Activated CD8-positive, alpha-beta memory T cell treated with anti-CD3 and anti-CD28 coated beads, Interleukin-2, amount 50 U/mL, for 48 hours (primary cell): ENCODE measurements at regions not wholly inside any gene's neighbourhood (a gene's known extent, or its start where the extent isn't known, plus 50 kb on each side); places are given as distances from the start of the nearest gene placed in this dataset.
"Not testable (repeated sequence)": the region's sequence is repeated elsewhere in the genome, so short reads cannot be mapped to it uniquely, and the experiment has no call there.

Source experiments
- DNase-seq: peaks from one replicate; pipeline ENCODE4 v3.0.0-alpha.2; 2020

DNA sequence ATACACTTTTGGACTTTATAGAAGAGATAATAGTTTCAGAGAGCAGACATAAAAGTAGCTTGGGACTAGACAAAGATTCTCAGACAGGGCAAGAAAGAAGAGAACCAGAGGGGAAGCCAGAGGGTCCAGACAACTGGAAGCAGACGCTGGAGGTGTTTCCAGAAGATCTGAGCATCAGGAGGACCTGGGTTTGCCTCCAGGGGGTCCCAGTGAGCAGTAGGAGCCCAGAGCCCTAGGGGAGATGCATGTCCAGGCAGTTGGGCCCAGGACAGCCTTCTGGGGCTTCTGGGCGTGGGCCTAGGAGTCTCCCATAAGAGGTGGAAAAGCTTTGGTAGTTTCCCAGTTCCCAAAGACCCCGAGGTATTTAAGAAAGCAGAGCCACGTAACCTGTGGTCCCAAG lies 251.2 kb upstream of the ID2 start:
- DNase-seq = no peak

DNA sequence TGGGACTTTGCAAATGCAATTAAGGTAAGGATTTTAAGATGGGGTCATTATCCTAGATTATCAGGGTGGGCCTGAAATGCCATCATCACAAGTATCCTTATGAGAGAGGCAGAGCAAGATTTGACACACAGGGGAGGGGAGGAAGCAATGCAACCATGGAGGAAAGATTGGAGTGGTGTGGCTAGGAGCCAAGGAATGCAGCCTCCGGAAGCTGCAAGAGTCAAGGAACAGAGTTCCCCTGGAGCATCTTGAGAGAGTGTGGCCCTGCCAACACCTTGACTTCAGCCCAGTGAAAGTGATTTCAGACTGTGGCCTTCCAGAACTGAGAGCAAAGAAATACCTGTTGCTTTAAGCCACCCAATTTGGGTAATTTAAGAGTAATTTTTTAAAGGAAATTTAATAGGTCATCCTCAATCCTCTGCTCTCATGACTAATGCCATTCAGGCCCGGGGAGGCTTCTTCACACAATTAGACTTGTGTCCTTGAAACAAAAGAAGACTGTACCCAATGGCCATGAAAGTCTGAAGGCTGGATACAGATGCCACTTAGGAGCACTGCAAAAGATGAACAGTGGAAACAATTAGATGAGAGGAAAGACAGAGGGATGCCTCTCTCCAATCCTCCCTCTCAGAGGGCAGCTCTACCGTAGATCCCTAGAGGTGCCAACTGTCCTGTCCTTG lies 250.3 kb upstream of the ID2 start:
- no peak for DNase-seq

DNA sequence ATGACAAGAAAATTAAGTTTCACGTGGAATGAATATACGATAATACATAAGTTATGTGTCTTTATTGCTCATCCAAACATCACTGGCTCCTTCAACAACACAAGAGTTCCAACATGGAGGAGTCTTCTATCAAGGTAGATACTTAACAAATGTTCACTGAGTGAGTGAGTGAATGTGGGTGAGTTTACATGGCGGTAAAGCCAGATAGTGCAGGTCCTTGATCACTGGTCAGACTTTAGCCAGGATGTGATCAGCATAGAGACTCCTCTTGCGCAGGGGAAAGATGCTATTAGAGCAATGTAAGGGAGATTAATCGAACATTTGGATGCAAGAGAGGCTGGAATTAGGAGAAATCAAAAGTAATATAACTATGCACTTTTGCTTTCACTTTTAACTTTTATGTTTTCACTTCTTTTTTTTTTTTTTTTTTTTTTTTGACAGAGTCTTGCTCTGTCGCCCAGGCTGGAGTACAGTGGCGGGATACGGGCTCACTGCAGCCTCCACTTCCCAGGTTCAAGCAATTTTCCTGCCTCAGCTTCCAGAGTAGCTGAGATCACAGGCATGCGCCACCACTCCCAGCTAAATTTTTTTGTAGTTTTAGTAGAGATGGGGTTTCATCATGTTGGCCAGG lies 249.0 kb upstream of the ID2 start:
- DNase-seq = no peak

GRCh38 chr2:8433390-8433789 lies 248.5 kb upstream of the ID2 start:
- no peak for DNase-seq

DNA sequence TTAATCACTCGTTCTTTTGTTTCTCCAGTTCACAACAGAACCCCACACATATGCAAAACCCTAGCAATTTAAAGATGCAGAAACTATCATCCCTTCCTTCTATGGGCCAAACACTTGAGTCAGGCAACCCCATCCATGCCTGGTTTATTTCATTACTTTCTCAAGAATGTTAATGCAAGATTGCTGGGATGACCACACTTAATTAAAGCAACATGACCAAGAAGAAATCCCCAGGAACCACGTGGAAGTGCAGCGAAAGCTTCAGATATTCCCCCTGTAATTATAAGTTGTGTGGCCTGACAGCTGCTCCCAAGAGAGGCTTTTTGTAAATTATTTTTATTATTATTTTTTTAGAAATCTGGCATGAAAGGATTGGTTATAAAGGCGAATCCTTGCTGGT lies 246.2 kb upstream of the ID2 start:
- DNase-seq = no peak

GRCh38 chr2:8436585-8436984 lies 245.3 kb upstream of the ID2 start:
- DNase-seq = no peak

DNA sequence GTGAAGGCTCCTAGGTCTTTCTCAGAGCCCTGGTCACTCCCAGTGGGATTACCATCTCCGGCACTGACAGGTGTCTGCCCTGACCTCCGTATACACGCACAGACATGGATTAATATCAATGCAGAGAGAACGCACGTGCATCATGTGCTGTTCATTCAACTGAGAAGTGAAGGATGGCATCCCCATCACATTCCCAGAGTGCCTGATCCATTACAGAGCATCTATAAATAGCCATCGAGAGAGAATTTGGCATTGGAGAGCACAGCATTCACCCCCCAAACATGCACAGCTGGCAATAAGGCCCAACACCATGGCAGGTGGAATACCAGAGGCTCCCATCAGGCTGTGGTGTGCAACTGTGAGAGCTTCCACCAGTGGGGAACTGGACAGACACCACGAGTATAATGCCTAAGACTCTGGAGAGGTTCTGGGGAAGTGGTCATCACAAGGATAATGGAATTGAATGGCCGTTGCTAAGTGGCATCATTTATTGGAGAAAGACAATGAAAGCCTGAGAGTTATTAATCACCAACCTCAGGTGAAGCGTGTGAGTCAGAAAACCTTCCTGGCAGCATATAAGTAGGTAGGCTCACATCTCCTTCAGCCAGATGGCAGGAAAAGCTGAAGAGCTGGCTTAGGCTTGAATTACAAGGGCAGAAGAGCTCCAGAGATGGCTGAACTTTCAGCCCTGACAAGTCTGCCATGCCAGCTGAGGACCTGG lies 244.5 kb upstream of the ID2 start:
- no peak for DNase-seq

DNA sequence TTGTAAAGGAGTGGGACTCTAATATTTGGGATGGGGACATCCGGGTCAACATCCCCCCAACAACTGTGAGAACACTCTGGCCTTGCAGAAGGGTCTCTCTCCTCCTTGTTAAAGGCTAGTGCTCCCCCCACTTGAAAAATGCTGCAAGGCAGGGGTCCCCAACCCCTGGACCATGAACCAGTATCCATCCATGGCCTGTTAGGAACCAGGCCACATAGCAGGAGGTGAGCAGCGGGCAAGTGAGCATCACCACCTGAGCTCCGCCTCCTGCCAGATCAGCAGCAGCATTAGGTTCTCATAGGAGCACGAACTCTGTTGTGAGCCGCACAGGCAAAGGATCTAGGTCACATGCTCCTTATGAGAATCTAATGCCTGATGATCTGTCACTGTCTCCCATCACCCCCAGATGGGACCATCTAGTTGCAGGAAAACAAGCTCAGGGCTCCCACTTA lies 243.9 kb upstream of the ID2 start:
- DNase-seq = no peak

GRCh38 chr2:8438476-8438875 lies 243.4 kb upstream of the ID2 start:
- DNase-seq = no peak

GRCh38 chr2:8438996-8439395 lies 242.9 kb upstream of the ID2 start:
- DNase-seq = no peak

- DNase-seq = no peak
These were observed 241.7 kb upstream of the ID2 start for GRCh38 chr2:8440029-8440778.

DNA sequence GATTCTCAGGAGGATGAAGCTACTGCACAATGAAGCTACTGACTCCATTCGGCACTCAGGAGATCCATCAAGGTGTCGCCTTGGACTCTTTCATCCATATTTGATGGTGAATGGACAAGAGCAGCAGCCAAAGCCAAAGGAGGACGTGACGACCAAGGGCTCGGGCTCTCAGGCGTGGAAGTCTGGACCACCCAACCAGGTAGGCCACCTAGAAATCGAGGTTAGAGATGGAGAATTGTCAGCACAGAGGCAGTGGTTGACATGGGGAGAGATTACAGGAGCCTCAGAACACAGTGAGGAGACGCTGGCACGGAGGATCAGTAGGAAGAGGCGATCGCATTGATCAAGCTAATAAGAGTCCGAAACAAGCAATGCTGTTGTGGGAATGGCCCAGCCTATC lies 240.5 kb upstream of the ID2 start:
- DNase-seq = no peak

- no peak for DNase-seq
These were observed 239.9 kb upstream of the ID2 start for GRCh38 chr2:8441986-8442385.

DNA sequence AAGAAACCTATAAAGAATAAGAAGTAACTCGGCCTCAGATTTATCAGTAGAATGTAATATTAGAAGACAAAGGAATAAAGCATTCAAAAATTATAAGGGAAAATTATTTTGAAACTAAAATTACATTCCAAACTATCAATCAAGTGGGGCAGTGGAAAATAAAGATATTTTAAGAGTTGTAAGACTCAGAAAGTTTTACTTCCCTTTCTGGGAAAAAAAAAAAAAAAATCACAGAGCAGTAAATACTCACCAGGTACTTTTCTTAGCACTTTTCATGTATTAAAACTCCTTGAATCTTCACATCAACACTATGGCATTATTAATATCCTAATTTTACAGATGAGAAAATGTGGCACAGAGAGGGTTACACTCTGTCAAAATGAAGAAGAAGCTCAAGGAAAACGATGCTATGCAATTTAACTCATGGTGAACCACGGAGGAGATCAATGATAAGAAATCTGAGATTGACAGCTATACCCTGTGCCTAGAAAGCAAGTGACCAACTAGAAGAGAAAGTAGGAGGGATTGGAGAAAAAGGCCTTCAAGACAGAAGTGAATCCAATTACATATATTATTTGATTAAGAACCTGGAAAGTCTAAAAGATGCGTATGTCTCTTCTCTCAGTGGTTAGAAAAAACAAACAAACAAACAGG lies 238.9 kb upstream of the ID2 start:
- DNase-seq = no peak

DNA sequence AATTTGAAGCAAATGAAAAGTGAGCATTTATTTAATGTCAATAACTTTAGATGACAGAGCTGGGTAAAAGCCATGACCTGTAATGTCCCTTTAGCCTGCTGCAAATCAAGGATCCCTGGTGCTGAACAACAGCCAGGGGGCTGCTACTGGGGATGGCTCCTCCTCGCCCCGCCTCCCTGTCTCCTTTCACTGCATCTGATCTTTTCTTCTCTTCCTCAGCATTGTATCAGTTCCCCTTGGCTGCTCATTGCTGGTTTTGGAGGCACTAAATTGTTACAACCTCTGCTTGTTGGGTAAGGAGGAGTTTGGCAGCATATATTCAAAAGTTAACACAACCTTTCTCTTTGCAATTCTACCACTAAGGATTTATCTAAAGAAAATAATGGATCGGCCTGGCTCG lies 236.3 kb upstream of the ID2 start:
- no peak for DNase-seq

DNA sequence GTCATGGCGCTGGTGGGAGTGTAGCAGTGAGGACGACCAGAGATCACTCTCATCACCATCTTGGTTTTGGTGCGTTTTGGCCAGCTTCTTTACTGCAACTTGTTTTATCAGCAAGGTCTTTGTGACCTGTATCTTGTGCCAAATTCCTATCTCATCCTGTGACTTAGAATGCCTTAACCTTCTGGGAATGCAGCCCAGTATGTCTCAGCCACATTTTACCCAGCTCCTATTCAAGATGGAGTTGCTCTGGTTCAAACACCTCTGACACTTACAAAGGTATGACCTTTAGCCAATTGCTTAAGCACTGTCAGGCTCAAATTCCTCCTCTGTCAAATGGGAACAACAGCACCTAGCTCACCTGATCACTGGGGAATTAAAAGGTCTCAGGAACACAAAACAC lies 235.1 kb upstream of the ID2 start:
- not testable (repeated sequence) for DNase-seq

- DNase-seq = no peak
These were observed 234.1 kb upstream of the ID2 start for GRCh38 chr2:8447610-8448221.

DNA sequence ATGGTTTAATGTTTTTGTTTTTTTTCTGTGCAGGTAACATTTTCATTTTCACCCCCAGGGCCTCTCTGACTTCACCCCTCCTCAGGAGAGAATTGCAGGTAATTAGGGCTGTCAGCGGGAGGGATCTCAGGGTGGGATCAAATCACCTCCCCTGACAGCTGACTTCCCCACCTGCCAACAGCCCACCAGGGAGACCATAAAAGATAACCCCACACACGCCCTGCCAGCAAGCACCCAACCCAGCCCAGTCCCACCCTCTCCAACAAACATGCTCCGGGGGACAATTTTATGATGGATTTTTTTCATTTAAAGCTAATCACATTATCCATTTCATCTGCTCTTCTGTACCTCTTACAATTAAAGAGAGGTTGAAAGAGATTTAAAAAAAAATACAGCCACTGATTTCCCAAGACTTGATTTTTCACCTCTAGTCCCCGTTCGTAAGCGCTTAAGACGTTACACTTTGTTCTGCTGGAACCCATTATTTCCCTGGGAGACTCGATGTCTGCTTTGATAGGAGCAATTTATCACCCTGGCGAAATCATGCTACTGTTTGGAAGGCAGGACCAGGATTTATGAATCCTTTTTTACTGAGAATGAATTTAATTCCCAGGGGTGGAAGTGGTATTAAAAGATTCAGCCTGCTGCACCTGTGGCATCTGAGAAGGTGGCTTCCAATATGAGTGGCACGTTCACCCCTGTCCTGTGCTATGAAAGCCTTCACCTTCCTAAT lies 232.9 kb upstream of the ID2 start:
- no peak for DNase-seq

DNA sequence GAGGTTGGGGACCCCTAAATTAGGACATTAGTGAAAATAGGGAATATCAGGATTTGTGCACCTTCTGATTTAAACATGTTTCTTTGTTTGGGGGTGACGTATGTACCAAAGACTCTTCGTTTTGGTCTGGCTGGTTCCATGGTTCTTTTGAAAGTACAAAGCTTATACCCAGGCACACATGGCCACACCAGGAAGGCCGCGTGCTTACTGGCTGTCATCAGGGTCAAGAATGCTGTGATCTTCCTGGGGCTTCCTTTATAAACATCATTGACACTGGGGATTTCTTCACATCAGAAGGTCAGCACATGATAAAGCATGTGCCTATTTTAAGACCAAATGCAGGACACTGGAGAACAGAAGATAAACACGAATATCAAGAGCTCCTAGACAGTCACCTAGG lies 230.6 kb upstream of the ID2 start:
- no peak for DNase-seq

DNA sequence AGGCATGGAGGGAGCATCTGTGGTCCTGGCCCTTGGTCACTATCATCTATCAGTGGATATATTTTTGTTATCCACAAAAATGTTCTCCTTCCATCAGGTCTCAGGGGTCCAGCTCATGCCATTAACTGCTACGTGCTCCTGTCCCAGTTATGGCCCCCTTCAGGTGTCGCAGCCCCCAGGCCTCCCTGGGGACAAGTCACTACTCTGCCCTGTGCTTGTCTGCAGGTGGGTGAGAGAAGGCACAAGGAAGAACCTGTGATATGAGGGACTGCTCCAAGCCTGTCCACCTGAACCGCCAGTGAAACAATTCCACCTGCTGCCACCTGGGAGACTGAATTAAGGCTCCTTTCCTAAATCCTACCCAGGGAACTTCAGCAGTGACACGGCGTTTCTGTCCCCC lies 229.6 kb upstream of the ID2 start:
- no peak for DNase-seq

DNA sequence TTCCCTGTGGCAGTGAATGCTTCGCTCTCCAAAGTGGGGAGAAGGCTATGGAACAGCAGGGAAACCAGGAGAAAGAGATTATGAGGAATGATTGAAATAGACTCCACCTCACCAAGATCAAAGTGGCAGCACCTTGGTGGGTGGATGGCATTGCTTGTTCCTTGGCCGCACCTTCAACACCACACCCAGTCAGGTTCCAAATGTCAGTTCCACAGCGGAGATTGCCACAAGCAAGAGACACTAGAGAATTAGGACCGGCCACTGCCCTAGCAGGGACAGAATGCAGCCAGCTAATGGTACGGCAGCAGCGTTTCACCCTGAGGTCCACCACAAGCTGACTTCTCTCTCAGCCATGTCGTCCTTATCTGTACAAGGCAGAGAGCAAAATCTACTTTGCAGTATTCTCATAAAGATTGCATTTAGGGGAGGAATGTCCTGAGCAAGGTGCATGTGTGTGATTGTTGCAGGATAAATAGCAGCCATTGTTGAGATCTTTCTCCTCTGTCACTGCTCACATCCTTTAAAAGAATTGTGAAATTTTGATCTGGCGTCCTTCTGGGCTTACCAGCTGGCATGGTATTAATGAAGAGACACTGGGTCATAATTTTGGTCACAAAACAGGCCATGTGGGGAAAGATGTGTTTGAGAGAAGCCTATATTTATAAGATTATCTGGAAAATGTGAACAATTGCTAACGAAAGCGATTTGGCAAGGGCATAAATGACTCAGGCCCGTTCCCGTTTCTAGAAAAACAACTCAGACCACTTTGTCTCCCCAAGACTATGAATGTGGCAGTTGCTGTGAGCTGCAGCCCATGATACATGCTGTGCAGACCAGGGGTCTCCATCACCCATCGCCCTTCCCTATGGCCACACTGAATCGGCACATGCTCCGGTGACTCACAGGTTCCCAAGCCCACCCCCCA lies 228.6 kb upstream of the ID2 start:
- DNase-seq = no peak
